Loucy (cell line): ENCODE measurements at regions not wholly inside any gene's neighbourhood (a gene's known extent, or its start where the extent isn't known, plus 50 kb on each side); places are given as distances from the start of the nearest gene placed in this dataset.

Experiments
- EZH2phosphoT487 ChIP-seq: fragments of 200-600 bp; IDR thresholded peaks from 2 replicates; pipeline ENCODE4 v1.6.1; 2018; ENCODE audit warnings: antibody characterized with exemption, mild to moderate bottlenecking, moderate library complexity, borderline replicate concordance
- TF ChIP-seq, protein P1 (sequence below): fragments of 200-600 bp; sonication (generic); conservative IDR thresholded peaks from 2 replicates; pipeline ENCODE4 v1.5.1; 2014; ENCODE audit warnings: mild to moderate bottlenecking, antibody characterized with exemption, low read length

DNA sequence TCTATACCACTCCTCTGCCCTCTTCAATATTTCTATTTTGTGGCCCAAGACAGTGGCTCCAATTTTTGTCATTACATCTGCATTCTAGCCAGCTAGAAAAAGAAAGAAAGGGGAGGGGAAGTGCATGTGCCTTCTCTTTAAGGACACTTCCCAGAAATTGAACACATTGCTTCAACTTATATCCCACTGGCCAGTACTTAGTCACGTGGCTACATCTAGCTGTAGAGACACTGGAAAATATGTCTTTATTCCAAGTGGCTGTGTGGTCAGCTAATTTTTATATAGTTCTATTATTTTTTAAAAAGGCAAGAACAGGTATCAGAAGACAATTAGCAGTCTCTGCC lies 200.4 kb downstream of the SNX19 start:
- no peak for TF ChIP-seq EZH2phosphoT487
- TF ChIP-seq, protein P1, sequence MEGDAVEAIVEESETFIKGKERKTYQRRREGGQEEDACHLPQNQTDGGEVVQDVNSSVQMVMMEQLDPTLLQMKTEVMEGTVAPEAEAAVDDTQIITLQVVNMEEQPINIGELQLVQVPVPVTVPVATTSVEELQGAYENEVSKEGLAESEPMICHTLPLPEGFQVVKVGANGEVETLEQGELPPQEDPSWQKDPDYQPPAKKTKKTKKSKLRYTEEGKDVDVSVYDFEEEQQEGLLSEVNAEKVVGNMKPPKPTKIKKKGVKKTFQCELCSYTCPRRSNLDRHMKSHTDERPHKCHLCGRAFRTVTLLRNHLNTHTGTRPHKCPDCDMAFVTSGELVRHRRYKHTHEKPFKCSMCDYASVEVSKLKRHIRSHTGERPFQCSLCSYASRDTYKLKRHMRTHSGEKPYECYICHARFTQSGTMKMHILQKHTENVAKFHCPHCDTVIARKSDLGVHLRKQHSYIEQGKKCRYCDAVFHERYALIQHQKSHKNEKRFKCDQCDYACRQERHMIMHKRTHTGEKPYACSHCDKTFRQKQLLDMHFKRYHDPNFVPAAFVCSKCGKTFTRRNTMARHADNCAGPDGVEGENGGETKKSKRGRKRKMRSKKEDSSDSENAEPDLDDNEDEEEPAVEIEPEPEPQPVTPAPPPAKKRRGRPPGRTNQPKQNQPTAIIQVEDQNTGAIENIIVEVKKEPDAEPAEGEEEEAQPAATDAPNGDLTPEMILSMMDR, result no peak
